ENCODE measurements at regions not wholly inside any gene's neighbourhood (a gene's known extent, or its start where the extent isn't known, plus 50 kb on each side); places are given as distances from the start of the nearest gene placed in this dataset.
A peak's percentile ranks its signal among the peaks of the same experiment; 100 is the strongest.

DNA sequence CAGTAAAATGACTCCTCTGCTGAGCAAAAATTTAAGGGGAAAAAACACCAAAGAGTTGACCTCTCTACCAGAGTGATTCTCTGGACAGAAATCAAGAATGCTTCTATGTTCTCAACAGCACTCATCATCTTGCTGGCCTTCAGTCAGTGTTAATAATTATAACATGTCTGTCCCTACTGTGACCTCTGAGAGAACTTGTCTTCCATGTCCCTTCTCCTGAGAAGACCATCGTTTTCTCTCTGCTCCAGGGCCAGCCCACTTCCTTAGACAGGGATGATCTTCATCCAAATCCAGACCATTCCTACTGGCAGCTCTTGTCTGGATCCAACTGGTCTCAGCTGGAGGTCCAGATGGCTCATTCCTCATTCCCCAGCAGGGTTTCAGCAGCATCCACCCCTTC is 139.0 kb upstream of the NECTIN3 start:
- H3K27ac ChIP-seq (ENCODE audit: low read length, poor library complexity, severe bottlenecking) = no peak overlapping the region
- no peak overlapping the region for H2BK5ac ChIP-seq (ENCODE audit: low read depth, low read length, poor library complexity, severe bottlenecking)
- no peak overlapping the region for H4K91ac ChIP-seq (ENCODE audit: low read length)
- no peak overlapping the region for H2BK120ac ChIP-seq (ENCODE audit: low read depth, low read length)
- no peak overlapping the region for H3K4me2 ChIP-seq (ENCODE audit: low read length, poor library complexity, severe bottlenecking)
- no peaks in the 10 kb centered on the region for H3K36me3 ChIP-seq (ENCODE audit: control insufficient read depth in 1 of 2, insufficient read depth in 2 of 2, low read depth in 1 of 2, low read length in 2 of 2)
- H4K8ac ChIP-seq (ENCODE audit: low read length) = no peak overlapping the region
- H3K4me1 ChIP-seq (ENCODE audit: control insufficient read depth, insufficient read depth, low read depth, low read length) = peaks cover 2% of the 10 kb centered on the region
- H2AFZ ChIP-seq (ENCODE audit: low read depth, low read length) = no peak overlapping the region
- WGBS = 71% methylated on average over 1 of the region's 1 CpG
- no peak overlapping the region for H3K9ac ChIP-seq (ENCODE audit: low read length)
- H3K4ac ChIP-seq (ENCODE audit: low read depth in 1 of 2, low read length in 2 of 2) = no peak overlapping the region
- no peaks in the 10 kb centered on the region for H3K79me1 ChIP-seq (replicated peaks; ENCODE audit: low read length, poor library complexity, severe bottlenecking)
- H3K27me3 ChIP-seq (ENCODE audit: control insufficient read depth in 1 of 2, insufficient read depth in 1 of 2, low read length in 2 of 2) = no peaks in the 10 kb centered on the region
- H2BK15ac ChIP-seq (ENCODE audit: low read depth, poor library complexity, severe bottlenecking) = no peak overlapping the region
- no peaks in the 10 kb centered on the region for H3K9me3 ChIP-seq (ENCODE audit: control insufficient read depth, low read length)
- no peak overlapping the region for H3K23ac ChIP-seq (ENCODE audit: low read length in 2 of 2)
- no peak overlapping the region for H3K4me3 ChIP-seq (ENCODE audit: insufficient read depth in 1 of 2, low read depth in 1 of 2, low read length in 2 of 2)
- H3K14ac ChIP-seq (ENCODE audit: low read length in 2 of 2) = no peak overlapping the region
- H2BK12ac ChIP-seq (ENCODE audit: low read length in 2 of 2) = no peak overlapping the region
- no peak overlapping the region for H2AK5ac ChIP-seq (ENCODE audit: low read length, severe bottlenecking)
- no peak overlapping the region for H3K18ac ChIP-seq (ENCODE audit: low read depth in 1 of 2, low read length in 2 of 2)
- DNase-seq = no peak

DNA sequence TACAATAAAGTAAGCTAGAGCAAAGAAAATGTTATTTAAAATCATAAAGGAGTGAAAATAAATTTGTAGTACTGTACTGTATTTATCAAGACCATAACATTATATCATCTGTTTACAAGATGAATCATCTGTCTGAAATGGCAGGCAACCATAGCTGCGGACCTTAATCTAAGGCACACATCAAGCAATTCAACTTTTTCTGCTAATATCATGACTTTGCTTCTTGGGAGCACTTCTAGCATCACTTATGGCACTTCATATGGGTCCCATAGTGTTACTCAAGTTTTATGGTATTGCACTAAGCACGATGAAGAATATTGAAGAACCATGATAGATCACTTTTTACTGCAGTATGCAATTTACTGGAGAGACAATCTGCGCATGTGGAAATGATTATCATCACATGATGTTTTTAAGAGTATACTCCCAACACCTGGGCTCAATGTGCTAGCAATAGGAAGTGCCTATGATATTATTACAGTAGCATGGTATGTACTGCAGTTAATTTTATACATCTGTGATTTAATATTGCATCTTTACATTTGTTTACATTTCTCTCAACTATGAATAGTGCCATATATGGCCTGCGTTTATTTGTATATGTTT is 137.7 kb upstream of the NECTIN3 start:
- no peak overlapping the region for H3K4ac ChIP-seq (ENCODE audit: low read depth in 1 of 2, low read length in 2 of 2)
- peaks cover 2% of the 10 kb centered on the region for H3K4me1 ChIP-seq (ENCODE audit: control insufficient read depth, insufficient read depth, low read depth, low read length)
- no peak overlapping the region for H2BK12ac ChIP-seq (ENCODE audit: low read length in 2 of 2)
- no peak overlapping the region for H3K4me3 ChIP-seq (ENCODE audit: insufficient read depth in 1 of 2, low read depth in 1 of 2, low read length in 2 of 2)
- H3K4me2 ChIP-seq (ENCODE audit: low read length, poor library complexity, severe bottlenecking) = no peak overlapping the region
- no peak overlapping the region for H2AFZ ChIP-seq (ENCODE audit: low read depth, low read length)
- H3K79me1 ChIP-seq (replicated peaks; ENCODE audit: low read length, poor library complexity, severe bottlenecking) = no peaks in the 10 kb centered on the region
- no peak overlapping the region for H3K23ac ChIP-seq (ENCODE audit: low read length in 2 of 2)
- H4K91ac ChIP-seq (ENCODE audit: low read length) = no peak overlapping the region
- H2BK120ac ChIP-seq (ENCODE audit: low read depth, low read length) = no peak overlapping the region
- WGBS = 65% methylated on average over 3 of the region's 4 CpGs
- H2AK5ac ChIP-seq (ENCODE audit: low read length, severe bottlenecking) = no peak overlapping the region
- H3K27me3 ChIP-seq (ENCODE audit: control insufficient read depth in 1 of 2, insufficient read depth in 1 of 2, low read length in 2 of 2) = no peaks in the 10 kb centered on the region
- no peak overlapping the region for H3K18ac ChIP-seq (ENCODE audit: low read depth in 1 of 2, low read length in 2 of 2)
- DNase-seq = peak; percentile 8
- H3K27ac ChIP-seq (ENCODE audit: low read length, poor library complexity, severe bottlenecking) = no peak overlapping the region
- no peak overlapping the region for H3K9ac ChIP-seq (ENCODE audit: low read length)
- no peak overlapping the region for H2BK5ac ChIP-seq (ENCODE audit: low read depth, low read length, poor library complexity, severe bottlenecking)
- H3K36me3 ChIP-seq (ENCODE audit: control insufficient read depth in 1 of 2, insufficient read depth in 2 of 2, low read depth in 1 of 2, low read length in 2 of 2) = no peaks in the 10 kb centered on the region
- H4K8ac ChIP-seq (ENCODE audit: low read length) = no peak overlapping the region
- H2BK15ac ChIP-seq (ENCODE audit: low read depth, poor library complexity, severe bottlenecking) = no peak overlapping the region
- no peak overlapping the region for H3K14ac ChIP-seq (ENCODE audit: low read length in 2 of 2)
- H3K9me3 ChIP-seq (ENCODE audit: control insufficient read depth, low read length) = no peaks in the 10 kb centered on the region

DNA sequence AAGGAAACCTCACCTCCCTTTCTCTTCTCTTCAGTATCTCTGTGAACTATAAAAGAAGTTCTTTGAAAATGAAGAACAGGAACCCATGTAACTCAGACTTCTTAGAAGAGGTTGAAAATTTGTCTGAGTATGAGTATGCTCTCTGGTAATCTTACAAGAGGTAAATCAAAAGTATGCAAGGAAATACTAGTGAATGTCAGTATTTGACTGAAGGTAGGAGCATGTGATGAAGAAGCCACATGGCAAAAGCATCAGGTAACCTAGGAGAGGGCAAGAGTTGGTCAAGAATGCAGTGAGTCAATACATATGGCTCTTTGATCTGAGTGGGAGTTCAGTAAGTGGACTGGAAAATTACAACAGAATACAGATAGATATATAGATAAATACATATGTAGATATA is 133.0 kb upstream of the NECTIN3 start:
- H3K9me3 ChIP-seq (ENCODE audit: control insufficient read depth, low read length) = peaks cover 9% of the 10 kb centered on the region
- no peak for DNase-seq
- no peak overlapping the region for H2BK12ac ChIP-seq (ENCODE audit: low read length in 2 of 2)
- H3K27me3 ChIP-seq (ENCODE audit: control insufficient read depth in 1 of 2, insufficient read depth in 1 of 2, low read length in 2 of 2) = no peaks in the 10 kb centered on the region
- H3K18ac ChIP-seq (ENCODE audit: low read depth in 1 of 2, low read length in 2 of 2) = no peak overlapping the region
- no peaks in the 10 kb centered on the region for H3K4me1 ChIP-seq (ENCODE audit: control insufficient read depth, insufficient read depth, low read depth, low read length)
- H3K79me1 ChIP-seq (replicated peaks; ENCODE audit: low read length, poor library complexity, severe bottlenecking) = no peaks in the 10 kb centered on the region
- no peak overlapping the region for H2AFZ ChIP-seq (ENCODE audit: low read depth, low read length)
- H2AK5ac ChIP-seq (ENCODE audit: low read length, severe bottlenecking) = no peak overlapping the region
- no peak overlapping the region for H3K27ac ChIP-seq (ENCODE audit: low read length, poor library complexity, severe bottlenecking)
- no peak overlapping the region for H3K4me3 ChIP-seq (ENCODE audit: insufficient read depth in 1 of 2, low read depth in 1 of 2, low read length in 2 of 2)
- no peak overlapping the region for H3K4me2 ChIP-seq (ENCODE audit: low read length, poor library complexity, severe bottlenecking)
- H4K91ac ChIP-seq (ENCODE audit: low read length) = no peak overlapping the region
- no peak overlapping the region for H3K4ac ChIP-seq (ENCODE audit: low read depth in 1 of 2, low read length in 2 of 2)
- H3K14ac ChIP-seq (ENCODE audit: low read length in 2 of 2) = no peak overlapping the region
- no peak overlapping the region for H2BK120ac ChIP-seq (ENCODE audit: low read depth, low read length)
- no peaks in the 10 kb centered on the region for H3K36me3 ChIP-seq (ENCODE audit: control insufficient read depth in 1 of 2, insufficient read depth in 2 of 2, low read depth in 1 of 2, low read length in 2 of 2)
- H2BK5ac ChIP-seq (ENCODE audit: low read depth, low read length, poor library complexity, severe bottlenecking) = no peak overlapping the region
- no peak overlapping the region for H4K8ac ChIP-seq (ENCODE audit: low read length)
- H3K9ac ChIP-seq (ENCODE audit: low read length) = no peak overlapping the region
- no peak overlapping the region for H3K23ac ChIP-seq (ENCODE audit: low read length in 2 of 2)
- no peak overlapping the region for H2BK15ac ChIP-seq (ENCODE audit: low read depth, poor library complexity, severe bottlenecking)

DNA sequence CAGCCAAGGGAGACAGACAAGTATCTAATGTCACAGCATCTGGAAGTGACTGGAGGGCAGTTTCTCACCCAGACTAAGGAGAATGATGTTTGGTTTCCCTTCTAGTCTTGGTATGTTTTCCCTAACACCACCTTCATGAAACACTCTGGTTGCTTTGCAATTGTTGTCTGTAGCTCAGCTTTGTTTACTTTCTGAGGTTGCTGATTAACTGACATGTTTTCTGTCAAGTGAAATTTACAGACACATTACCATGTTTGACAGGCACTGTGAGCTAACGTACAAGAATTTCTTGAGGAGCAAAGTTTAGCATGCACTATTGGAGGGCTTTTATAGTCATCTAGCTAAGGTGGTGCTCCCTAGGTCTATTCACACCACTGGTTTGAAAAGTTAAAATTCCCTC is 131.6 kb upstream of the NECTIN3 start:
- Histone ChIP-seq H2BK12ac (ENCODE audit: low read length in 2 of 2) (no peak overlapping the region), H3K23ac (ENCODE audit: low read length in 2 of 2) (no peak overlapping the region), H3K27ac (ENCODE audit: low read length, poor library complexity, severe bottlenecking) (no peak overlapping the region), H3K79me1 (replicated peaks; ENCODE audit: low read length, poor library complexity, severe bottlenecking) (no peaks in the 10 kb centered on the region), H3K9ac (ENCODE audit: low read length) (no peak overlapping the region), H3K9me3 (ENCODE audit: control insufficient read depth, low read length) (peaks cover 23% of the 10 kb centered on the region), H2AFZ (ENCODE audit: low read depth, low read length) (no peak overlapping the region), H3K36me3 (ENCODE audit: control insufficient read depth in 1 of 2, insufficient read depth in 2 of 2, low read depth in 1 of 2, low read length in 2 of 2) (no peaks in the 10 kb centered on the region), H3K4ac (ENCODE audit: low read depth in 1 of 2, low read length in 2 of 2) (no peak overlapping the region), H2BK5ac (ENCODE audit: low read depth, low read length, poor library complexity, severe bottlenecking) (no peak overlapping the region), H4K91ac (ENCODE audit: low read length) (no peak overlapping the region), H3K4me1 (ENCODE audit: control insufficient read depth, insufficient read depth, low read depth, low read length) (no peaks in the 10 kb centered on the region), H3K14ac (ENCODE audit: low read length in 2 of 2) (no peak overlapping the region), H2BK15ac (ENCODE audit: low read depth, poor library complexity, severe bottlenecking) (no peak overlapping the region), H3K4me2 (ENCODE audit: low read length, poor library complexity, severe bottlenecking) (no peak overlapping the region), H2BK120ac (ENCODE audit: low read depth, low read length) (no peak overlapping the region), H2AK5ac (ENCODE audit: low read length, severe bottlenecking) (no peak overlapping the region), H3K18ac (ENCODE audit: low read depth in 1 of 2, low read length in 2 of 2) (no peak overlapping the region), H4K8ac (ENCODE audit: low read length) (no peak overlapping the region), H3K27me3 (ENCODE audit: control insufficient read depth in 1 of 2, insufficient read depth in 1 of 2, low read length in 2 of 2) (no peaks in the 10 kb centered on the region), H3K4me3 (ENCODE audit: insufficient read depth in 1 of 2, low read depth in 1 of 2, low read length in 2 of 2) (no peak overlapping the region)
- WGBS = no CpG with 5 or more reads among the region's 1 CpG
- DNase-seq = peak; percentile 42

All from mesenchymal stem cell (in vitro differentiated cells and primary cell).